ENCODE measurements at regions not wholly inside any gene's neighbourhood (a gene's known extent, or its start where the extent isn't known, plus 50 kb on each side); places are given as distances from the start of the nearest gene placed in this dataset.

- DNase-seq (peak in 1 of 3 donors; percentile 45), ATAC-seq (peak; percentile 64)
- intact Hi-C loops (cut with DNase I, micrococcal nuclease) = loop anchor here in 1 of 2 donors (10.0 kb wide), 1 partner anchor 293 kb away; no protein-coding TSS in a partner anchor
- Histone ChIP-seq H3K9me3 (peaks cover 3% of the 10 kb centered on the region), H3K36me3 (ENCODE audit: low read depth) (no peaks in the 10 kb centered on the region), H3K4me3 (no peak overlapping the region), H3K4me1 (ENCODE audit: low read depth) (no peaks in the 10 kb centered on the region)
- TF ChIP-seq, protein P1, sequence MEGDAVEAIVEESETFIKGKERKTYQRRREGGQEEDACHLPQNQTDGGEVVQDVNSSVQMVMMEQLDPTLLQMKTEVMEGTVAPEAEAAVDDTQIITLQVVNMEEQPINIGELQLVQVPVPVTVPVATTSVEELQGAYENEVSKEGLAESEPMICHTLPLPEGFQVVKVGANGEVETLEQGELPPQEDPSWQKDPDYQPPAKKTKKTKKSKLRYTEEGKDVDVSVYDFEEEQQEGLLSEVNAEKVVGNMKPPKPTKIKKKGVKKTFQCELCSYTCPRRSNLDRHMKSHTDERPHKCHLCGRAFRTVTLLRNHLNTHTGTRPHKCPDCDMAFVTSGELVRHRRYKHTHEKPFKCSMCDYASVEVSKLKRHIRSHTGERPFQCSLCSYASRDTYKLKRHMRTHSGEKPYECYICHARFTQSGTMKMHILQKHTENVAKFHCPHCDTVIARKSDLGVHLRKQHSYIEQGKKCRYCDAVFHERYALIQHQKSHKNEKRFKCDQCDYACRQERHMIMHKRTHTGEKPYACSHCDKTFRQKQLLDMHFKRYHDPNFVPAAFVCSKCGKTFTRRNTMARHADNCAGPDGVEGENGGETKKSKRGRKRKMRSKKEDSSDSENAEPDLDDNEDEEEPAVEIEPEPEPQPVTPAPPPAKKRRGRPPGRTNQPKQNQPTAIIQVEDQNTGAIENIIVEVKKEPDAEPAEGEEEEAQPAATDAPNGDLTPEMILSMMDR (IDR thresholded peaks at IDR 0.05) = no peak
Observed at GRCh38 chr6:88238065-88238464, 71.9 kb upstream of the CNR1 start.

DNA sequence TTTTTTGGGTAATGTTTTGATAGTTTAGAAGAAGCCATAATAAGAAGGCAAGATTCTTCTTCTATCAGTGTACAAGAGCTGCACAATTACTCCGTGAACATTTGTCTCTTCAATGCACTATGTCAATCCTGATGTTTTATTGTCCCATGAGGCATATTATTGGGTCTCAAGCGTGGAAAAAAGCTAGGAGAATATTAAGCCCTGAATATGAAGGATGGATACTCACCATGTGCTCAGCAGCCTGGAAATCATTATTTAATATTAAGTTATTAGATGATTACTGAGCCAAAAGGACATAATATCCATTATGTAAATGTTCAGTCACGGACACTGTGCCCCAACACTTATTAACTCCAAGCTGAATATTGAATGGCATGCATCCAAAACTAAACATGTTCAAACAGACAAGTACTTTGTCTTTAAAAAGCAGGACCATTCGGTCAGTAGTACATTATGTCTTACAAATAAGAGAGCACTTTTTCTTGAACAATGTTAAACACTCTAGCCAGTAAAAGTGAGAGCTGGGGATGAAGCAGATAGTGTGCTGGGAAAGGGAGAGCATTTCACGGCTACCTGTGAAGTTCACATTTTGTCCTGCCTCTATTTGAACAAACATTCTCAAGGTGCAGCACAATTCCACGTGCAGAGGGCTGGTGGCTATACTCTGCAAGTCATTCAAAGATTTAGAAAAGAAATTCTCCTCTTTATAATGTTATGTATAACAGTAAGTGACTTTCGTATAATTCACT, 70.6 kb upstream of the CNR1 start:
- DNase-seq = no peak
- TF ChIP-seq, protein P1 (IDR thresholded peaks at IDR 0.05) = no peak
- Histone ChIP-seq H3K4me3 (no peak overlapping the region), H3K36me3 (ENCODE audit: low read depth) (no peaks in the 10 kb centered on the region), H3K9me3 (peaks cover 5% of the 10 kb centered on the region), H3K4me1 (ENCODE audit: low read depth) (no peaks in the 10 kb centered on the region)
- intact Hi-C loops (cut with DNase I, micrococcal nuclease) = loop anchor here in 1 of 2 donors (10.0 kb wide), 1 partner anchor 292 kb away; no protein-coding TSS in a partner anchor
- ATAC-seq = no peak

DNA sequence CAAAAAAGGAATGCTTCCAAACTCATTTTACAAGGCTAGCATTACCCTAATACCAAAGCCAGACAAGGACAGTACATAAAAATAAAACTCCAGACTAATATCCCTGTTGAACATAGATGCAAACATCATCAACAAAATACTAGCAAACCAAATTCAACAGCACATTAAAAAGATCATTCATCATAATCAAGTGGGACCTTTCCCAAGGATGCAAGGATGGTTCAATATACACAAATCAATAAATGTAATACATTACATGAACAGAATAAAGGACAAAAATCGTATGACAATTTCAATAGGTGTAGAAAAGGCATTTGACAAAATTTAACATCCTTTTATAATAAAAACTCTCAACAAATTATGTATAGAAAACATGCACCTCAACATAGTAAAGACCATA, 66.6 kb upstream of the CNR1 start:
- H3K9me3 ChIP-seq = peaks cover 9% of the 10 kb centered on the region
- ATAC-seq = no peak
- no peaks in the 10 kb centered on the region for H3K4me1 ChIP-seq (ENCODE audit: low read depth)
- TF ChIP-seq, protein P1 (IDR thresholded peaks at IDR 0.05) = no peak
- no peaks in the 10 kb centered on the region for H3K36me3 ChIP-seq (ENCODE audit: low read depth)
- no peak for DNase-seq
- H3K4me3 ChIP-seq = no peak overlapping the region
- intact Hi-C loops (cut with DNase I, micrococcal nuclease) = loop anchor here in 1 of 2 donors (10.0 kb wide), 1 partner anchor 288 kb away; no protein-coding TSS in a partner anchor

- intact Hi-C loops (cut with DNase I, micrococcal nuclease) = no loop called here
- Histone ChIP-seq H3K36me3 (ENCODE audit: low read depth) (no peaks in the 10 kb centered on the region), H3K4me3 (no peak overlapping the region), H3K9me3 (no peaks in the 10 kb centered on the region), H3K4me1 (ENCODE audit: low read depth) (no peaks in the 10 kb centered on the region)
- DNase-seq (no peak), ATAC-seq (no peak)
- TF ChIP-seq, protein P1 (IDR thresholded peaks at IDR 0.05) = no peak
Observed at GRCh38 chr6:88223298-88223697, 57.2 kb upstream of the CNR1 start.

DNA sequence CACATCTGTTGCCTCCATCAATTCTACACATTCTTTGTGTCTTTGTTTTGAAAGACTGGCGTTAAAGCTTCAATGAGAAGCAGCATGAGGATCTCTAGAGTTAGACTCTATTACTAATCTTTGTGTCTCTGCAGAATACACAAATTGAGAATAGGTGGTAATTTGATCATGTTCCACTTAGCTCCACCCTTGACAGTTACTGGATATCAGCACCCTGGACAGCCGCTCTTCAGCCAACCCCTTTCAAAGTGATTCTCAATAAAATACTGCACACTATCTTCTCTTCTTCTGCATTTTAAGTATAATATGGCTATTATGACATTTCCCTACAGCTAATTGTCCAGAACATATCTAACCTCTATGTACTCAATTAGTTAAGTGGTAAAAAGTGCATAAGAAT, 54.3 kb upstream of the CNR1 start:
- intact Hi-C loops (cut with DNase I, micrococcal nuclease) = no loop called here
- Histone ChIP-seq H3K4me3 (no peak overlapping the region), H3K36me3 (ENCODE audit: low read depth) (no peaks in the 10 kb centered on the region), H3K4me1 (ENCODE audit: low read depth) (no peaks in the 10 kb centered on the region), H3K9me3 (no peaks in the 10 kb centered on the region)
- peak in 1 of 3 donors; percentile 8 for DNase-seq
- TF ChIP-seq, protein P1 (IDR thresholded peaks at IDR 0.05) = no peak
- ATAC-seq = no peak
